ENCODE measurements at regions not wholly inside any gene's neighbourhood (a gene's known extent, or its start where the extent isn't known, plus 50 kb on each side); places are given as distances from the start of the nearest gene placed in this dataset.
A peak's percentile ranks its signal among the peaks of the same experiment; 100 is the strongest.

GRCh38 chr12:43282106-43282505, 269.9 kb downstream of the ADAMTS20 start:
- no peaks in the 10 kb centered on the region for H3K36me3 ChIP-seq
- TF ChIP-seq CTCF (IDR thresholded peaks at IDR 0.05) (peak; percentile 55), EZH2phosphoT487 (IDR thresholded peaks at IDR 0.05) (no peak), EZH2 (IDR thresholded peaks at IDR 0.05) (no peak)
- no peaks in the 10 kb centered on the region for H3K79me2 ChIP-seq (ENCODE audit: low read depth)
- Mint-ChIP-seq H3K27ac (no peak overlapping the region), H3K36me3 (no peaks in the 10 kb centered on the region), H3K4me3 (no peak overlapping the region), H3K4me1 (peaks cover 12% of the 10 kb centered on the region), H3K9me3 (no peaks in the 10 kb centered on the region), H3K27me3 (ENCODE audit: insufficient read depth, low read depth) (no peaks in the 10 kb centered on the region)
- no peak for DNase-seq (ENCODE audit: low spot score)
- H2AFZ ChIP-seq (replicated peaks) = no peak overlapping the region
- H3K4me2 ChIP-seq = no peak overlapping the region
- no peak overlapping the region for H3K4me3 ChIP-seq
- H4K20me1 ChIP-seq (ENCODE audit: low read depth) = no peaks in the 10 kb centered on the region
- H3K27ac ChIP-seq = no peak overlapping the region
- no peak overlapping the region for H3K9ac ChIP-seq
- H3K9me3 ChIP-seq (ENCODE audit: low read depth) = no peaks in the 10 kb centered on the region
- no peaks in the 10 kb centered on the region for H3F3A ChIP-seq (ENCODE audit: low read depth)
- no peaks in the 10 kb centered on the region for H3K27me3 ChIP-seq
- H3K4me1 ChIP-seq = peaks cover 4% of the 10 kb centered on the region

- no peaks in the 10 kb centered on the region for H3F3A ChIP-seq (ENCODE audit: low read depth)
- DNase-seq (ENCODE audit: low spot score) = peak; percentile 11
- H3K4me1 ChIP-seq = no peaks in the 10 kb centered on the region
- peak overlapping the region; percentile 82 for H2AFZ ChIP-seq (replicated peaks)
- Mint-ChIP-seq H3K4me3 (no peak overlapping the region), H3K27me3 (ENCODE audit: insufficient read depth, low read depth) (no peaks in the 10 kb centered on the region), H3K9me3 (no peaks in the 10 kb centered on the region), H3K27ac (no peak overlapping the region), H3K36me3 (no peaks in the 10 kb centered on the region), H3K4me1 (peaks cover 11% of the 10 kb centered on the region)
- H3K27me3 ChIP-seq = no peaks in the 10 kb centered on the region
- no peak overlapping the region for H3K9ac ChIP-seq
- no peaks in the 10 kb centered on the region for H4K20me1 ChIP-seq (ENCODE audit: low read depth)
- TF ChIP-seq EZH2phosphoT487 (IDR thresholded peaks at IDR 0.05) = no peak
- no peak for TF ChIP-seq CTCF (IDR thresholded peaks at IDR 0.05)
- no peak for TF ChIP-seq EZH2 (IDR thresholded peaks at IDR 0.05)
- no peaks in the 10 kb centered on the region for H3K9me3 ChIP-seq (ENCODE audit: low read depth)
- no peak overlapping the region for H3K4me3 ChIP-seq
- H3K27ac ChIP-seq = no peak overlapping the region
- H3K4me2 ChIP-seq = no peak overlapping the region
- H3K79me2 ChIP-seq (ENCODE audit: low read depth) = no peaks in the 10 kb centered on the region
- H3K36me3 ChIP-seq = no peaks in the 10 kb centered on the region
These were observed 270.4 kb downstream of the ADAMTS20 start for GRCh38 chr12:43281563-43281962.

GRCh38 chr12:43278541-43278832, 273.5 kb downstream of the ADAMTS20 start:
- Histone ChIP-seq H3K4me3 (no peak overlapping the region), H3F3A (ENCODE audit: low read depth) (no peaks in the 10 kb centered on the region), H2AFZ (replicated peaks) (no peak overlapping the region), H4K20me1 (ENCODE audit: low read depth) (no peaks in the 10 kb centered on the region), H3K36me3 (no peaks in the 10 kb centered on the region), H3K79me2 (ENCODE audit: low read depth) (no peaks in the 10 kb centered on the region), H3K4me1 (no peaks in the 10 kb centered on the region), H3K9me3 (ENCODE audit: low read depth) (no peaks in the 10 kb centered on the region), H3K9ac (no peak overlapping the region), H3K27me3 (no peaks in the 10 kb centered on the region), H3K27ac (no peak overlapping the region), H3K4me2 (no peak overlapping the region)
- no peak for DNase-seq (ENCODE audit: low spot score)
- no peaks in the 10 kb centered on the region for H3K27me3 Mint-ChIP-seq (ENCODE audit: insufficient read depth, low read depth)
- peaks cover 11% of the 10 kb centered on the region for H3K4me1 Mint-ChIP-seq
- H3K36me3 Mint-ChIP-seq = no peaks in the 10 kb centered on the region
- H3K9me3 Mint-ChIP-seq = no peaks in the 10 kb centered on the region
- TF ChIP-seq EZH2phosphoT487 (IDR thresholded peaks at IDR 0.05) (no peak), CTCF (IDR thresholded peaks at IDR 0.05) (no peak), EZH2 (IDR thresholded peaks at IDR 0.05) (no peak)
- H3K4me3 Mint-ChIP-seq = no peak overlapping the region
- no peak overlapping the region for H3K27ac Mint-ChIP-seq
